HFFc6 (cell line): ENCODE measurements at regions not wholly inside any gene's neighbourhood (a gene's known extent, or its start where the extent isn't known, plus 50 kb on each side); places are given as distances from the start of the nearest gene placed in this dataset.

Experiments used
- DNase-seq: peaks from one replicate; pipeline ENCODE4 v3.0.0-alpha.2; 2018
- H3K27ac Mint-ChIP-seq: 2 replicates; pipeline ENCODE4 v1.8.0; 2020; ENCODE audit warnings: mild to moderate bottlenecking, mixed read lengths
- H3K27me3 Mint-ChIP-seq: 2 replicates; pipeline ENCODE4 v1.8.0; 2021; ENCODE audit warnings: mild to moderate bottlenecking, moderate library complexity, mixed read lengths; ENCODE audit not compliant: insufficient read depth
- H3K36me3 Mint-ChIP-seq: 2 replicates; pipeline ENCODE4 v1.8.0; 2021; ENCODE audit warnings: low read depth, mixed read lengths
- H3K4me1 Mint-ChIP-seq: 2 replicates; pipeline ENCODE4 v1.8.0; 2020; ENCODE audit warnings: low read depth, mixed read lengths
- H3K4me3 Mint-ChIP-seq: 2 replicates; pipeline ENCODE4 v1.8.0; 2020; ENCODE audit warnings: mild to moderate bottlenecking, moderate library complexity, mixed read lengths
- H3K9me3 Mint-ChIP-seq: 2 replicates; pipeline ENCODE4 v1.8.0; 2020; ENCODE audit warnings: mild to moderate bottlenecking, mixed read lengths
- TF ChIP-seq, protein P1 (sequence below): fragments of 200-600 bp; sonication (generic); IDR thresholded peaks from 2 replicates; pipeline ENCODE4 v1.5.0; 2021; ENCODE audit warnings: antibody characterized with exemption, mild to moderate bottlenecking

DNA sequence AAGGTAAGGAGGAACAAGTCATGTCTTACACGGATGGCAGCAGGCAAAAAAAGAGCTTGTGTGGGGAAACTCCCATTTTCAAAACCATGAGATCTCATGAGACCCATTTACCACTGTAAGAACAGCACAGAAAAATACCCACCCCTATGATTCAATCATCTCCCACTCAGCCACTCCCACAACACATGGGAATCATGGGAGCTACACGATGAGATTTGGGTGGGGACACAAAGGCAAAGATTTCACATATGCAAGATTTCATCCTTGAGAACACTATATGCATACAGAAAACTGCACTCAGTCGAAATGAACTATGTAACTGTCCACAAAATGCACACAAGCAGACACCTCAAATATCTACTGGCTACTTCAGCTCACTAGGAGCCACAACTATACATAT, 480.6 kb upstream of the BTBD3 start:
- Mint-ChIP-seq H3K27me3 (no peaks in the 10 kb centered on the region; the same call in 1 of the 2 replicates), H3K36me3 (no peaks in the 10 kb centered on the region; the same call in 1 of the 2 replicates), H3K27ac (no peak overlapping the region), H3K4me1 (peaks cover 5% of the 10 kb centered on the region; the same call in 1 of the 2 replicates), H3K9me3 (peaks cover 22% of the 10 kb centered on the region), H3K4me3 (no peak overlapping the region)
- TF ChIP-seq, protein P1, sequence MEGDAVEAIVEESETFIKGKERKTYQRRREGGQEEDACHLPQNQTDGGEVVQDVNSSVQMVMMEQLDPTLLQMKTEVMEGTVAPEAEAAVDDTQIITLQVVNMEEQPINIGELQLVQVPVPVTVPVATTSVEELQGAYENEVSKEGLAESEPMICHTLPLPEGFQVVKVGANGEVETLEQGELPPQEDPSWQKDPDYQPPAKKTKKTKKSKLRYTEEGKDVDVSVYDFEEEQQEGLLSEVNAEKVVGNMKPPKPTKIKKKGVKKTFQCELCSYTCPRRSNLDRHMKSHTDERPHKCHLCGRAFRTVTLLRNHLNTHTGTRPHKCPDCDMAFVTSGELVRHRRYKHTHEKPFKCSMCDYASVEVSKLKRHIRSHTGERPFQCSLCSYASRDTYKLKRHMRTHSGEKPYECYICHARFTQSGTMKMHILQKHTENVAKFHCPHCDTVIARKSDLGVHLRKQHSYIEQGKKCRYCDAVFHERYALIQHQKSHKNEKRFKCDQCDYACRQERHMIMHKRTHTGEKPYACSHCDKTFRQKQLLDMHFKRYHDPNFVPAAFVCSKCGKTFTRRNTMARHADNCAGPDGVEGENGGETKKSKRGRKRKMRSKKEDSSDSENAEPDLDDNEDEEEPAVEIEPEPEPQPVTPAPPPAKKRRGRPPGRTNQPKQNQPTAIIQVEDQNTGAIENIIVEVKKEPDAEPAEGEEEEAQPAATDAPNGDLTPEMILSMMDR, result no peak
- no peak for DNase-seq

DNA sequence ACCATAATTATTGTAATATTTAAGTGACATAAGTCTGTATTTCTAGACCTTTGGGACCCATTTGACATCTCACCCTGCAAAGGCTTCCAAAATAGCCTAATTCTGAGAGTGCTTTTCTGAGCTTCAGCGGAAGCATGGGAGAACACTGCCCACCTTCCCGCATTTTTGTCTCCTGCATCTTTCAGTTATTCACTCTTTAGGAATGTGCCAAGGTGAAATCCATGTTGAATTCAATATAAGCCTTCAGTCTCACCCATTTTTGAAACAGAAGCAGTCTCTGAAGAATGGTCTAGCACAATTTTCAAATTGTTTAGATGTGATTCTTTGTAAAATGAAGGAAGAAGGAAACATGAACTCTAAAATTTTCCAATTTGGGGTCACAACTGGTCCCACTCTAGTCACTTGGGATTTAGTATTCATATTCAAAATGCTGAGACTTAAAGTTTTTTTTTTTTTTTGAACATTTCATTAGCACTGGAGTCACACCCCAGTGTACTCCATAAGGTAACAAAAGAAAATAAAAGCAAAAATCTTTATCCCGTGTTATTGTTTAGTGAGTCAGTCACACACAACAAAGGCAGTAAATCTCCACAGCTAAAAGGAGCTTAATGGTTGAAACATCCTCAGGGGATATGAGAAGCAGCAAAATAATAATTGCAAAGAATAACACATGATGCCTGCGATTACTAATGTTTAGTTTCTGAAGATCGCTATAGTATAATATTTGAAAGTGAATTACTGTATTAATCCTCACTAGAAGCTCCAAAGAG, 479.9 kb upstream of the BTBD3 start:
- no peak overlapping the region for H3K27ac Mint-ChIP-seq
- H3K9me3 Mint-ChIP-seq, result peaks cover 22% of the 10 kb centered on the region
- no peak for DNase-seq
- H3K27me3 Mint-ChIP-seq, result no peaks in the 10 kb centered on the region; the same call in 1 of the 2 replicates
- H3K36me3 Mint-ChIP-seq, result no peaks in the 10 kb centered on the region; the same call in 1 of the 2 replicates
- TF ChIP-seq, protein P1, result no peak
- peaks cover under 1% of the 10 kb centered on the region; the same call in 1 of the 2 replicates for H3K4me1 Mint-ChIP-seq
- no peak overlapping the region for H3K4me3 Mint-ChIP-seq

DNA sequence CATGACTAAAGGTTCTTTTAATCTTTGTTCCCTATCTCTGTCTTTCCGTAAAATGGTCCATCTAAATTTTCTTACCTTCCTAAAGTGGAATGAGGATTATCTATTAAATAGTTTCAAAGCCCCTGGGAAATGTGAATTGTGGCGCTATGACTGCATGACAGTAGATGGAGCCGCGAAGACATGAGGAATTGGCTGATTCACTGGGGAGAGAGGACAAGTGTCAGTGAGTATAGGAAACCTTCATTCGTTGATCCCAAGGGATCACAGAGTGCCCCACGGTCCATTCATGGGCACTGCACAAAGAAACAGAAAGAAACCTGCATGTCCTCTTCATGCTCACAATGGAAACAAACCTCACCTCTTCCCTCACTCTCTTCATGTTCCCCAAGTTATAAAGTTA, 479.3 kb upstream of the BTBD3 start:
- peaks cover under 1% of the 10 kb centered on the region for H3K27me3 Mint-ChIP-seq
- no peak overlapping the region for H3K4me3 Mint-ChIP-seq
- H3K4me1 Mint-ChIP-seq, result no peaks in the 10 kb centered on the region
- no peak overlapping the region for H3K27ac Mint-ChIP-seq
- H3K9me3 Mint-ChIP-seq, result peaks cover 22% of the 10 kb centered on the region
- DNase-seq, result no peak
- no peaks in the 10 kb centered on the region; the same call in 1 of the 2 replicates for H3K36me3 Mint-ChIP-seq
- TF ChIP-seq, protein P1, result no peak

DNA sequence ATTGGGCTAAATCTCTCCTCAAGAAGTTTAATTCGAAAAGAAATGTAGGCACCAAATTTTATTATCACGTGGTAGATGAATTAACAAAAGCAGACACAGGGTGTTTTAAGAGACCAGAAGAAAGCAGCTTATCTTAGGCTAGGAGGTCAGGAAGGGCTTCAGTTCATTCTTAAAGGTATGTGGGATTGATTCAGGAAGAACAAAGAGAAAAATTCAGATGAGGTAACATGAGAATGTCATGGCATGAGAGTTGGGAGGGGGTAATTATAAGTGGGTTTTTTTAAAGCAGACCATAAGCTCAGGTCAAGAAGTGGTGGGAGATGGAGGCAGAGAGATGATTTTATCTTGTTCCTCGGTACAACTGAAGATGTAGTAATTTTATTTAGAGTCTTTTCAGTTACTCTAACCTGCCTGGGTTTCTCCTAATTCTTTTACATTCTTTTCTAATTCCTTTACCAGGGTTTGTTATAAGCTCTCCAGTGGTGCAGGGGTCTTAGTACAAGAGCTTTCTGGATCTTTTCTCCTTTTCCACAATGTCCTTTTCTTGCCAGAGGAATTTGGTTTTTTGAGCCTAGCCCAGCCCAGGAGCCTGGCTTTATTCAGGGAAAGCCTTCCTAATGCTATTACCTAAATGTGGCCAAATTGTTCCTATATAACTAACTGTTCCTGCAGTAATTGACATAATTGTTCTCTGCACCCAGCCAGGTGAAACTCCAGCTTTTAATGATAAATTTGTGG, 474.1 kb upstream of the BTBD3 start:
- Mint-ChIP-seq H3K27me3 (peaks cover 4% of the 10 kb centered on the region; the same call in 1 of the 2 replicates), H3K36me3 (no peaks in the 10 kb centered on the region), H3K4me3 (no peak overlapping the region), H3K9me3 (no peaks in the 10 kb centered on the region), H3K27ac (no peak overlapping the region), H3K4me1 (no peaks in the 10 kb centered on the region)
- TF ChIP-seq, protein P1, result no peak
- no peak for DNase-seq

DNA sequence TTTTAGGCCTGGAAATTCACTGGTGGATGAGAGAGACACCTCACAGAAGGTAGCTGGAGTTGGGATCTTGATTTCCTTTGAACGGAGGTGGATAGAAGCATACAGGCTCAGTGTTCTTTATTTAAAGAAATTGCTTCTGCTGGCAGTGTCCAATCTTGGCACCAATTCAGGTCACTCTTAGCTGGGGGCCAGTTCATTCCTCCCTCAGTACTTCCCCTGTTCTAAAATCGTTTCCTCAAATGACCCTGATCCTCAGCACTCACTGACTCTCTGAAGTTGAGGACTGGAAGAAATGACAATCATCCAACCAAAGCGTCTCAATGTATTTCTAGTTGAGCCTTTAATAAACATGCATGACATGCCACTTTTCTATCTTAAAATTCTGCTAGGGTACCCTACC, 472.5 kb upstream of the BTBD3 start:
- Mint-ChIP-seq H3K27ac (no peak overlapping the region), H3K9me3 (no peaks in the 10 kb centered on the region), H3K4me3 (no peak overlapping the region), H3K27me3 (peaks cover 5% of the 10 kb centered on the region; the same call in 1 of the 2 replicates), H3K36me3 (no peaks in the 10 kb centered on the region), H3K4me1 (no peaks in the 10 kb centered on the region)
- no peak for DNase-seq
- TF ChIP-seq, protein P1, result no peak
